HCT116 (cell line): ENCODE measurements at regions not wholly inside any gene's neighbourhood (a gene's known extent, or its start where the extent isn't known, plus 50 kb on each side); places are given as distances from the start of the nearest gene placed in this dataset.

Experiments
- ATAC-seq: fragments of 200-7000 bp; cut with Tn5 transposase; 2 replicates; pipeline ENCODE4 v1.9.1; 2020; ENCODE audit warnings: mild to moderate bottlenecking, moderate library complexity
- BruUV-seq: library from RNA; stranded (reverse); fragments of 400-500 nt; replicated peaks from 2 replicates; lab custom pipeline; 2021; lab: Mats Ljungman, UMichigan
- CTCF ChIA-PET: fragments of 300-600 bp; sonication (Branson Sonifier 250); formaldehyde crosslinking; loops from one replicate; lab custom pipeline; 2021; ENCODE audit warnings: antibody characterized with exemption; lab: Charles Lee
- POLR2A ChIA-PET: fragments of 300-600, 350-600 bp; sonication (Branson Sonifier 250); formaldehyde crosslinking; loops from one replicate; lab custom pipeline; 2021; ENCODE audit warnings: antibody characterized with exemption; lab: Charles Lee
- RAD21 ChIA-PET, 2 experiments: fragments of 300-600 bp; sonication (Branson Sonifier 250); formaldehyde crosslinking; loops; one replicate each; lab custom pipeline; 2023; ENCODE audit warnings: low total read pairs in 2 of 2; ENCODE audit not compliant: uncharacterized antibody in 2 of 2, unreplicated experiment in 2 of 2, low non-redundant PET in 1 of 2; lab: Charles Lee
- DNase-seq: peaks from one replicate; pipeline ENCODE4 v3.0.0-alpha.2; 2010; ENCODE audit warnings: low read depth, low spot score
- H2AFZ ChIP-seq: fragments of 200-600 bp; shearing (Covaris generic), sonication (generic); 2 replicates; pipeline ENCODE4 v1.6.1; 2017; ENCODE audit warnings: low read depth, mixed run types, mixed read lengths, antibody characterized with exemption, low read length; ENCODE audit not compliant: poor library complexity, severe bottlenecking
- H3K27ac ChIP-seq: 2 replicates; pipeline ENCODE4 v1.5.1; 2012; ENCODE audit warnings: low read depth, low read length
- H3K27me3 ChIP-seq: fragments of 200-600 bp; sonication (generic); 2 replicates; pipeline ENCODE4 v1.6.1; 2016; ENCODE audit warnings: mixed run types, low read length, mixed read lengths; ENCODE audit not compliant: insufficient read depth
- H3K36me3 ChIP-seq, 2 experiments: fragments of 200-500 bp in 1 of 2; fragments of 200-600 bp in 1 of 2; sonication (Bioruptor generic) in 1 of 2; sonication (generic) in 1 of 2; 2 replicates each; pipeline versions ENCODE4 v1.5.1 to v1.6.1; 2014 to 2016; ENCODE audit warnings: low read length in 2 of 2, inconsistent platforms in 1 of 2, mixed read lengths in 1 of 2, mixed run types in 1 of 2; ENCODE audit not compliant: insufficient read depth in 2 of 2, control insufficient read depth in 1 of 2
- H3K4me1 ChIP-seq, 2 experiments: fragments of 200-600 bp in 1 of 2; sonication (generic) in 1 of 2; 2 replicates each; pipeline versions ENCODE4 v1.5.1 to v1.6.1; 2012 to 2017; ENCODE audit warnings: low read length in 2 of 2, inconsistent platforms in 1 of 2, mild to moderate bottlenecking in 1 of 2, mixed read lengths in 1 of 2, mixed run types in 1 of 2, moderate library complexity in 1 of 2; ENCODE audit not compliant: insufficient read depth in 2 of 2, control insufficient read depth in 1 of 2
- H3K4me2 ChIP-seq: fragments of 200-600 bp; sonication (generic); 2 replicates; pipeline ENCODE4 v1.6.1; 2017; ENCODE audit warnings: mixed run types, low read length, mixed read lengths
- H3K4me3 ChIP-seq, 2 experiments: fragments of 200-600 bp in 1 of 2; sonication (generic) in 1 of 2; replicated peaks in 1 of 2; 2 replicates each; pipeline ENCODE4 v1.5.1; 2011 to 2016; ENCODE audit warnings: low read length in 2 of 2, control low read depth in 1 of 2, low read depth in 1 of 2, mild to moderate bottlenecking in 1 of 2, mixed read lengths in 1 of 2, mixed run types in 1 of 2
- H3K79me2 ChIP-seq: fragments of 200-600 bp; sonication (generic); 2 replicates; pipeline ENCODE4 v1.6.1; 2017; ENCODE audit warnings: mild to moderate bottlenecking, mixed run types, low read length, moderate library complexity, mixed read lengths; ENCODE audit not compliant: insufficient read depth
- H3K9ac ChIP-seq: fragments of 200-600 bp; sonication (generic); 2 replicates; pipeline ENCODE4 v1.6.1; 2016; ENCODE audit warnings: low read length, mixed read lengths
- H3K9me2 ChIP-seq: fragments of 200-600 bp; sonication (generic), shearing (Covaris generic); 2 replicates; pipeline ENCODE4 v1.6.1; 2017; ENCODE audit warnings: mixed run types, mild to moderate bottlenecking, moderate library complexity; ENCODE audit not compliant: insufficient read depth
- H3K9me3 ChIP-seq, 2 experiments: fragments of 200-500 bp in 1 of 2; fragments of 200-600 bp in 1 of 2; sonication (Bioruptor generic) in 1 of 2; sonication (generic) in 1 of 2; 2 replicates each; pipeline ENCODE4 v1.6.1; 2014 to 2017; ENCODE audit warnings: low read length in 2 of 2, mixed read lengths in 2 of 2, inconsistent platforms in 1 of 2, low read depth in 1 of 2, mild to moderate bottlenecking in 1 of 2, mixed run types in 1 of 2, moderate library complexity in 1 of 2; ENCODE audit not compliant: control insufficient read depth in 1 of 2, insufficient read depth in 1 of 2
- H4K20me1 ChIP-seq: fragments of 200-600 bp; sonication (generic), shearing (Covaris generic); 2 replicates; pipeline ENCODE4 v1.6.1; 2017; ENCODE audit warnings: mixed run types, mild to moderate bottlenecking, moderate library complexity; ENCODE audit not compliant: insufficient read depth
- CBX3 ChIP-seq: IDR thresholded peaks from 2 replicates; pipeline ENCODE4 v1.6.1; 2012; ENCODE audit warnings: low read depth
- EGR1 ChIP-seq: IDR thresholded peaks from 2 replicates; pipeline ENCODE4 v1.6.1; 2012; ENCODE audit warnings: low read depth
- ELF1 ChIP-seq: IDR thresholded peaks from 2 replicates; pipeline ENCODE4 v1.6.1; 2012; ENCODE audit warnings: low read depth, borderline replicate concordance
- JUND ChIP-seq: IDR thresholded peaks from 2 replicates; pipeline ENCODE4 v1.6.1; 2012
- POLR2A ChIP-seq: IDR thresholded peaks from 2 replicates; pipeline ENCODE4 v1.7.0; 2011; ENCODE audit warnings: borderline replicate concordance; ENCODE audit not compliant: insufficient read depth, insufficient read length; ENCODE audit errors: extremely low read depth
- POLR2AphosphoS5 ChIP-seq: IDR thresholded peaks from 2 replicates; pipeline ENCODE4 v1.6.1; 2011; ENCODE audit warnings: mild to moderate bottlenecking, low read depth, low read length, moderate library complexity
- RAD21 ChIP-seq: IDR thresholded peaks from 2 replicates; pipeline ENCODE4 v1.6.1; 2012; ENCODE audit warnings: low read depth, mild to moderate bottlenecking
- SIN3A ChIP-seq: IDR thresholded peaks from 2 replicates; pipeline ENCODE4 v1.6.1; 2012; ENCODE audit warnings: low read depth
- SP1 ChIP-seq: IDR thresholded peaks from 2 replicates; pipeline ENCODE4 v1.6.1; 2012; ENCODE audit warnings: low read depth
- ZFX ChIP-seq: fragments of 450-650 bp; IDR thresholded peaks from 2 replicates; pipeline ENCODE4 v1.6.1; 2017
- intact Hi-C: fragments of 100-400 bp; cut with micrococcal nuclease; formaldehyde crosslinking; loops from 2 replicates; pipeline ENCODE4 v1.10.0; 2022
- TF ChIP-seq, protein P1 (sequence below), 3 experiments: fragments of 200-600 bp in 1 of 3; sonication (generic) in 1 of 3; IDR thresholded peaks in 2 of 3; conservative IDR thresholded peaks in 1 of 3; 2 replicates each; pipeline ENCODE4 v1.5.1; 2012 to 2017; ENCODE audit warnings: low read depth in 2 of 3, low read length in 2 of 3, antibody characterized with exemption in 1 of 3, borderline replicate concordance in 1 of 3, control low read depth in 1 of 3, mild to moderate bottlenecking in 1 of 3, mixed read lengths in 1 of 3, mixed run types in 1 of 3, moderate library complexity in 1 of 3; ENCODE audit not compliant: insufficient read depth in 1 of 3
- TF ChIP-seq, protein P2 (sequence below): IDR thresholded peaks from 2 replicates; pipeline ENCODE4 v1.6.1; 2012

DNA sequence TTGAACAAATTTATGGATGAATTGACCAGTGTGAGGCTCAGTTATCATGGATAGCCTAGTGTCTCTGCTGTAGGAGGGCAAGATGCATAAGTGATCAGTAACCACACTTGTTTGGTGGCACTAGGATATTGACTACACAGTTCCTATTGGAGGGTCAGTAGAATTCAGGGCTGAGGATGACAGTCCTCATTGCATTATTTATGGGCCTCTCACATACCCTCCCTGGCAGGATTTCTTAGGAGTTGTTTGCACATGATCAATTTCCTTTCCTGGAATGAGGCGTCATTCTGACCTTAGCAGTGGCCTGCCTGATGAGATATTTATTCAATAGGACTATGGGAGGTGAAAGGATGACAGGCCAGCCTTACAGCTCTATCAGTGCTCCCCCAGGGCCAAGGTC lies 125.1 kb upstream of the AGBL1 start:
- ChIA-PET POLR2A (no interaction called here), RAD21 (no interaction called here), CTCF (no interaction called here)
- Histone ChIP-seq H3K4me2 (no peak overlapping the region), H3K27ac (no peak overlapping the region), H2AFZ (no peak overlapping the region), H3K9me2 (no peaks in the 10 kb centered on the region), H3K4me3 (no peak overlapping the region), H4K20me1 (no peaks in the 10 kb centered on the region), H3K4me1 (no peaks in the 10 kb centered on the region), H3K36me3 (no peaks in the 10 kb centered on the region), H3K79me2 (no peaks in the 10 kb centered on the region), H3K9ac (no peak overlapping the region), H3K27me3 (0 out of 2 replicates have a peak, but pooled peaks cover 2% of the 10 kb centered on the region), H3K9me3 (no peaks in the 10 kb centered on the region)
- TF ChIP-seq RAD21 (no peak), SIN3A (no peak), POLR2A (no peak), JUND (no peak), EGR1 (no peak), ZFX (no peak), SP1 (no peak), ELF1 (no peak), CBX3 (no peak), POLR2AphosphoS5 (no peak)
- TF ChIP-seq, protein P1, sequence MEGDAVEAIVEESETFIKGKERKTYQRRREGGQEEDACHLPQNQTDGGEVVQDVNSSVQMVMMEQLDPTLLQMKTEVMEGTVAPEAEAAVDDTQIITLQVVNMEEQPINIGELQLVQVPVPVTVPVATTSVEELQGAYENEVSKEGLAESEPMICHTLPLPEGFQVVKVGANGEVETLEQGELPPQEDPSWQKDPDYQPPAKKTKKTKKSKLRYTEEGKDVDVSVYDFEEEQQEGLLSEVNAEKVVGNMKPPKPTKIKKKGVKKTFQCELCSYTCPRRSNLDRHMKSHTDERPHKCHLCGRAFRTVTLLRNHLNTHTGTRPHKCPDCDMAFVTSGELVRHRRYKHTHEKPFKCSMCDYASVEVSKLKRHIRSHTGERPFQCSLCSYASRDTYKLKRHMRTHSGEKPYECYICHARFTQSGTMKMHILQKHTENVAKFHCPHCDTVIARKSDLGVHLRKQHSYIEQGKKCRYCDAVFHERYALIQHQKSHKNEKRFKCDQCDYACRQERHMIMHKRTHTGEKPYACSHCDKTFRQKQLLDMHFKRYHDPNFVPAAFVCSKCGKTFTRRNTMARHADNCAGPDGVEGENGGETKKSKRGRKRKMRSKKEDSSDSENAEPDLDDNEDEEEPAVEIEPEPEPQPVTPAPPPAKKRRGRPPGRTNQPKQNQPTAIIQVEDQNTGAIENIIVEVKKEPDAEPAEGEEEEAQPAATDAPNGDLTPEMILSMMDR (IDR thresholded peaks at IDR 0.05 in 2 of 3, conservative IDR thresholded peaks at IDR 0.05 in 1 of 3; ENCODE audit: borderline replicate concordance in 1 of 3, insufficient read depth in 1 of 3, low read depth in 2 of 3, low read length in 2 of 3), result no peak
- TF ChIP-seq, protein P2, sequence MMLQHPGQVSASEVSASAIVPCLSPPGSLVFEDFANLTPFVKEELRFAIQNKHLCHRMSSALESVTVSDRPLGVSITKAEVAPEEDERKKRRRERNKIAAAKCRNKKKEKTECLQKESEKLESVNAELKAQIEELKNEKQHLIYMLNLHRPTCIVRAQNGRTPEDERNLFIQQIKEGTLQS, result no peak
- no TSS peak for BruUV-seq
- intact Hi-C loops, result no loop called here
- DNase-seq (no peak), ATAC-seq (no peak)
